Colonic mucosa (tissue), 4 donors: ENCODE measurements at regions not wholly inside any gene's neighbourhood (a gene's known extent, or its start where the extent isn't known, plus 50 kb on each side); places are given as distances from the start of the nearest gene placed in this dataset.

ENCODE experiments used
- DNase-seq: peaks from one replicate; pipeline ENCODE4 v3.0.0-alpha.2; 2020
- H3K27ac ChIP-seq: fragments of 200-600 bp; one replicate; pipeline ENCODE4 v1.8.0; 2021
- H3K27me3 ChIP-seq: fragments of 200-600 bp; one replicate; pipeline ENCODE4 v1.8.0; 2021
- H3K36me3 ChIP-seq: fragments of 200-600 bp; one replicate; pipeline ENCODE4 v1.8.0; 2021
- H3K4me1 ChIP-seq: fragments of 200-600 bp; one replicate; pipeline ENCODE4 v1.8.0; 2021; ENCODE audit warnings: mild to moderate bottlenecking
- H3K4me3 ChIP-seq: fragments of 200-600 bp; one replicate; pipeline ENCODE4 v1.8.0; 2021
- H3K9ac ChIP-seq, 2 donors: one replicate each; pipeline ENCODE4 v1.7.0; 2013; ENCODE audit warnings: control low read depth in 2 of 2, low read depth in 2 of 2, low read length in 2 of 2
- H3K9me3 ChIP-seq: fragments of 200-600 bp; one replicate; pipeline ENCODE4 v1.8.0; 2021
- intact Hi-C: fragments of 100-400 bp; cut with DNase I; formaldehyde crosslinking; loops from one replicate; pipeline ENCODE4 v1.14.1; 2022
- TF ChIP-seq, protein P1 (sequence below): fragments of 200-600 bp; IDR thresholded peaks from one replicate; pipeline ENCODE4 v1.8.0; 2022; ENCODE audit warnings: antibody characterized with exemption, mild to moderate bottlenecking
- donor health status: healthy.
- donor health status: DM: no; HTN: no; CAD: no.
- donor health status: DM: no; HTN: no; CAD: no.

DNA sequence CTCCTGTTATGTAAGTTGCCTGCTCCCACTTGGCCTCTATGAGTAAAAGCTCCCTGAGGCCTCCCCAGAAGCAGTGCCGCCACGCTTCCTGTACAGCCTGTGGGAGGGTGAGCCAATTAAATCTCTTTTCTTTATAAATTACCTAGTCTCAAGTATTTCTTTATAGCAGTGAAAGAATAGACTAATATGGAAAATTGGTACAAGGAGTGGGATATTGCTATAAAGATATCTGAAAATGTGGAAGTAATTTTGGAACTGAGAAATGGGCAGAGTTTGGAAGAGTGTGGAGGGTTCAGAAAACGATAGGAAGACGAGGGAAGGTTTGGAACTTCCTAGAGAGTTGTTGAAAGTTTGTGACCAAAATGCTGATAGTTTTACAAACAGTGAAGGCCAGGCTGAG, 572.3 kb downstream of the MATN1 start:
- intact Hi-C loops, result no loop called here
- Histone ChIP-seq H3K9ac (no peak overlapping the region), H3K4me3 (no peak overlapping the region), H3K9me3 (no peaks in the 10 kb centered on the region), H3K27me3 (no peaks in the 10 kb centered on the region), H3K36me3 (no peaks in the 10 kb centered on the region), H3K27ac (no peak overlapping the region), H3K4me1 (no peaks in the 10 kb centered on the region)
- no peak for DNase-seq
- TF ChIP-seq, protein P1, sequence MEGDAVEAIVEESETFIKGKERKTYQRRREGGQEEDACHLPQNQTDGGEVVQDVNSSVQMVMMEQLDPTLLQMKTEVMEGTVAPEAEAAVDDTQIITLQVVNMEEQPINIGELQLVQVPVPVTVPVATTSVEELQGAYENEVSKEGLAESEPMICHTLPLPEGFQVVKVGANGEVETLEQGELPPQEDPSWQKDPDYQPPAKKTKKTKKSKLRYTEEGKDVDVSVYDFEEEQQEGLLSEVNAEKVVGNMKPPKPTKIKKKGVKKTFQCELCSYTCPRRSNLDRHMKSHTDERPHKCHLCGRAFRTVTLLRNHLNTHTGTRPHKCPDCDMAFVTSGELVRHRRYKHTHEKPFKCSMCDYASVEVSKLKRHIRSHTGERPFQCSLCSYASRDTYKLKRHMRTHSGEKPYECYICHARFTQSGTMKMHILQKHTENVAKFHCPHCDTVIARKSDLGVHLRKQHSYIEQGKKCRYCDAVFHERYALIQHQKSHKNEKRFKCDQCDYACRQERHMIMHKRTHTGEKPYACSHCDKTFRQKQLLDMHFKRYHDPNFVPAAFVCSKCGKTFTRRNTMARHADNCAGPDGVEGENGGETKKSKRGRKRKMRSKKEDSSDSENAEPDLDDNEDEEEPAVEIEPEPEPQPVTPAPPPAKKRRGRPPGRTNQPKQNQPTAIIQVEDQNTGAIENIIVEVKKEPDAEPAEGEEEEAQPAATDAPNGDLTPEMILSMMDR, result no peak

DNA sequence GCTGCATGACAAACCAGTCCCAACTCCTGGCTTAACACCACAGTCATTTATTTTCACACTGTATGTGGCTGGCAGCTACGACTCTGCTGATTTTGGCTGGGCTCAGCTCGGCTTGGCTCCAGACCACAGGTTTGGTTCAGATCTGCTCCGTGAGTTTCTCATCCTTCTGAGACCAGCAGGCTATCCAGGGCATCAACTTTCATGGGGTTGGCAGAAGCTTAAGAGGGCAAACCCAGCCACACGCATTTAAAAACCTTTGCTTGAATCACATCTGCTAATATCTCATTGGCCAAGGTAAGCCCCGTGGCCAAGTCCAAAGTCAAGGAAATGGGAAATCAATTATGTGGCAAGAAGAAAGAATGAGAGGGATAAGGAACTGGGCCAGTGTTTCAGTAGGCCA, 574.2 kb downstream of the MATN1 start:
- Histone ChIP-seq H3K4me1 (no peaks in the 10 kb centered on the region), H3K9me3 (no peaks in the 10 kb centered on the region), H3K36me3 (no peaks in the 10 kb centered on the region), H3K4me3 (no peak overlapping the region), H3K27ac (no peak overlapping the region), H3K27me3 (no peaks in the 10 kb centered on the region), H3K9ac (no peak overlapping the region)
- intact Hi-C loops, result no loop called here
- TF ChIP-seq, protein P1, result no peak
- DNase-seq, result no peak

DNA sequence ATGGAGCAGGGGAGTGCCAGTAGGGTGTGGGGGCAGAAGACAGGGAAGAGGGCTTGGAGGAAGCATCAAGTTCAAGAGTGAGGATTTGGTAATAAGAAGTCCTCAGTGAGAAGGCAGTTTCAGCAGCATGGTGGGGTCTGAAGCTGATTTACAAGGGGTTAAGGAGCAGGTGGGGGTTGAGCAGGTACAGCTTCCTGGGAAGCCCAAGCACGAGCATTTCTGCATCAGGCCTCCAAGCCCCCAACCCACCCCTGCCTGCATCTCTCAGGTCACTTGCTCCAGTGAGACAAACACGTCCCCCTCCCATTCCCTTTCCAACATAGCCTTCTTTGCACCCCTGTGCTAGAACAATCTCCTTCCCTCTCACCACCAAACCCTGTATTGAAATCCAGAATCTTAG, 574.7 kb downstream of the MATN1 start:
- Histone ChIP-seq H3K9ac (no peak overlapping the region), H3K36me3 (no peaks in the 10 kb centered on the region), H3K9me3 (no peaks in the 10 kb centered on the region), H3K4me1 (no peaks in the 10 kb centered on the region), H3K4me3 (no peak overlapping the region), H3K27ac (no peak overlapping the region), H3K27me3 (no peaks in the 10 kb centered on the region)
- TF ChIP-seq, protein P1, result no peak
- intact Hi-C loops, result no loop called here
- no peak for DNase-seq

DNA sequence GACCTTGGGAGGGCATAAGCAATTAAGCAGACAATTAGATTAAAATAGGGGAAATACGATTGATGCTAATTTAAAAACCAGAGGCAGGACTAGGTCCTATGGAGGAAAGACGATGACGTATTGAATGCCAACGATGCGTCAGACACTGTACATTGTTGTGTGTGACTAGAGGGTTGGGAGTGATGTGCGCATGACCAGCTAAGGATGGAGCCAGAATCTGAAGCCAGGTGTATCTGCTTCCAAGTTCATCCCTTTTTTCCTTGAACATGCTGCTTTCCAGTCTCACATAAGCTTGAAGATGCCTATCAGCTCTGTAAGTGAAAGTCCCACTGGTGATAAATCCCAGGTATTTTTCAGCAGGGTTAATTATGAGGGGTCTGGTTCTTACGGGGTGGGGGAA, 576.2 kb downstream of the MATN1 start:
- TF ChIP-seq, protein P1, result no peak
- no peaks in the 10 kb centered on the region for H3K4me1 ChIP-seq
- no peak overlapping the region for H3K27ac ChIP-seq
- no peak overlapping the region for H3K9ac ChIP-seq
- no peaks in the 10 kb centered on the region for H3K36me3 ChIP-seq
- no peak overlapping the region for H3K4me3 ChIP-seq
- intact Hi-C loops, result no loop called here
- no peaks in the 10 kb centered on the region for H3K9me3 ChIP-seq
- no peak for DNase-seq
- H3K27me3 ChIP-seq, result no peaks in the 10 kb centered on the region

DNA sequence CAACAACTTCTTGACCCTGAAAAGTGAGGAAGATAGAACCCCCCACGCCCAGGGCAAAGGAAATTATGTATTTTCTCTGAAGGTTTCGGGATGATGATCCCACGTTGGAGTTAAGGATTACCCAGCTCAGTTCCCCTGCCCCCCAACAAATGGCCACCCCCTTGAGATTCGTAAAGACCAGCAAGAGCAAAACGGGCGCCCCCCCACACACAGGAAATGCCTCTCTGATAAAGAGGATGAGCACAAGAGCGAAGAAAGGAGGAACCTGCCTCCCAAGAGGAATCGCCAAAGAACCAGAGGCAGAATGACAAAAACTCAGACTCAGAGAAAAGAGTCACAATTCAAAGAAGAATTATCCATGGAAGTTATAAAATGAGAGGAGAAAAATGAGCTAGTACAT, 576.9 kb downstream of the MATN1 start:
- Histone ChIP-seq H3K27ac (no peak overlapping the region), H3K9ac (no peak overlapping the region), H3K27me3 (no peaks in the 10 kb centered on the region), H3K4me1 (no peaks in the 10 kb centered on the region), H3K4me3 (no peak overlapping the region), H3K36me3 (no peaks in the 10 kb centered on the region), H3K9me3 (no peaks in the 10 kb centered on the region)
- TF ChIP-seq, protein P1, result no peak
- no peak for DNase-seq
- intact Hi-C loops, result no loop called here

DNA sequence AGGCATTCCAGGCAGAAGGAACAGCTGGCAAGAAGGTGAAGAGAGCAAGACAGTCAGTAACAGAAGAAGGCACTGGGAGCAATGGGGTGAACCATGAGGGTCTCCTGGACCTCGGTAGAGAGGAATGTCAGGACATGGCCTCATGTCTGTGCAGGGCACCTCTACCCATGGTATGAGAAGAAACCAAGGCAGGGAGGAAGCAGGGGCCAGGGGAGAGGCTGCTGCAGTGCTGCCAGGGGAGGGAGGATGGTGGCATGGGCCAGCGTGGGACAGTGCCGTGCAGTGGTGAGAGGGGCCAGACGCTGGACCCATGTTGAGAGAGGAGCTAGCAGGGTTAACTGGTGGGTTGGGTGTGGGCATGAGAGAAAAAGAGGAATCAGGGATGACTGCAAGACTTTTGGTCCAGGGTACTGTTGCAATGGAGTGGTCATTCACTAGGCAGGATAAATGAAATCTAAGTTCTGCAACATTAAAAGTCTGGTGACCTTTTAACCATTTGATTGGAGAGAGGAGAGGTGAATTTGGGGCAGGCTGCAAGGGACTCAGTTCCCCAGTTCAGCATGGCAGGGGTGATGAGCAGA, 577.6 kb downstream of the MATN1 start:
- TF ChIP-seq, protein P1, result no peak
- intact Hi-C loops, result no loop called here
- Histone ChIP-seq H3K9me3 (no peaks in the 10 kb centered on the region), H3K36me3 (no peaks in the 10 kb centered on the region), H3K4me1 (no peaks in the 10 kb centered on the region), H3K27ac (no peak overlapping the region), H3K27me3 (no peaks in the 10 kb centered on the region), H3K9ac (no peak overlapping the region), H3K4me3 (no peak overlapping the region)
- DNase-seq, result no peak
